BE2C (cell line): ENCODE measurements at regions not wholly inside any gene's neighbourhood (a gene's known extent, or its start where the extent isn't known, plus 50 kb on each side); places are given as distances from the start of the nearest gene placed in this dataset.

Experiments used
- DNase-seq: peaks from one replicate; pipeline ENCODE4 v3.0.0-alpha.2; 2020
- H3K27me3 ChIP-seq: fragments of 250-450 bp; sonication (Bioruptor Pico); 2 replicates; pipeline ENCODE4 v1.5.1; 2020; ENCODE audit warnings: mild to moderate bottlenecking
- H3K36me3 ChIP-seq: fragments of 250-450 bp; sonication (Bioruptor Pico); 2 replicates; pipeline ENCODE4 v1.5.1; 2020; ENCODE audit warnings: mild to moderate bottlenecking
- H3K4me1 ChIP-seq: fragments of 250-450 bp; sonication (Bioruptor Pico); 2 replicates; pipeline ENCODE4 v1.5.1; 2020
- H3K4me3 ChIP-seq: 2 replicates; pipeline ENCODE4 v1.5.1; 2011; ENCODE audit warnings: low read depth, low read length
- H3K9me3 ChIP-seq: fragments of 250-450 bp; sonication (Bioruptor Pico); 2 replicates; pipeline ENCODE4 v1.5.1; 2020
- TF ChIP-seq, protein P1 (sequence below): IDR thresholded peaks from 2 replicates; pipeline ENCODE4 v1.5.1; 2012; ENCODE audit warnings: mild to moderate bottlenecking, low read depth, low read length

DNA sequence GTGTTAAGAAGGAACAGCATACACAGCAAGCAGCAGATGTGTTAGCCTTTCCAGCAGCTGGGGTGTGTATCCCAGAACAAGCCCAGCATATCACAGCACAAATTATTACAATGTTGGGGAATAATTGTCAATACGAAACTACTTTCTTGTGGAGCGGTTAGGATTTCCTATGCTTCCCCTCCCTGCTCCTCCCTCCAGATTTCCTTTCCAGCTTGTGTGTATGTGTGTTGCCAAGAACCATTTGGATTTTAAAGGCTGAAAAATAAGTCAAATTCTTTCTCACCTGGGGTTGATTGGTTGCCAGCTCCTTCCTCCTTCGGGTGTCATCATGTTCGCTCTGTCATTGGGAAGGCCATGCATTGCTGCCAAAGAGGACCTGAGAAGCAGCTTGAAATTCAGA lies 178.2 kb upstream of the FRMPD4 start:
- H3K36me3 ChIP-seq, result no peaks in the 10 kb centered on the region
- H3K27me3 ChIP-seq, result no peaks in the 10 kb centered on the region
- TF ChIP-seq, protein P1, sequence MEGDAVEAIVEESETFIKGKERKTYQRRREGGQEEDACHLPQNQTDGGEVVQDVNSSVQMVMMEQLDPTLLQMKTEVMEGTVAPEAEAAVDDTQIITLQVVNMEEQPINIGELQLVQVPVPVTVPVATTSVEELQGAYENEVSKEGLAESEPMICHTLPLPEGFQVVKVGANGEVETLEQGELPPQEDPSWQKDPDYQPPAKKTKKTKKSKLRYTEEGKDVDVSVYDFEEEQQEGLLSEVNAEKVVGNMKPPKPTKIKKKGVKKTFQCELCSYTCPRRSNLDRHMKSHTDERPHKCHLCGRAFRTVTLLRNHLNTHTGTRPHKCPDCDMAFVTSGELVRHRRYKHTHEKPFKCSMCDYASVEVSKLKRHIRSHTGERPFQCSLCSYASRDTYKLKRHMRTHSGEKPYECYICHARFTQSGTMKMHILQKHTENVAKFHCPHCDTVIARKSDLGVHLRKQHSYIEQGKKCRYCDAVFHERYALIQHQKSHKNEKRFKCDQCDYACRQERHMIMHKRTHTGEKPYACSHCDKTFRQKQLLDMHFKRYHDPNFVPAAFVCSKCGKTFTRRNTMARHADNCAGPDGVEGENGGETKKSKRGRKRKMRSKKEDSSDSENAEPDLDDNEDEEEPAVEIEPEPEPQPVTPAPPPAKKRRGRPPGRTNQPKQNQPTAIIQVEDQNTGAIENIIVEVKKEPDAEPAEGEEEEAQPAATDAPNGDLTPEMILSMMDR, result no peak
- H3K4me1 ChIP-seq, result no peaks in the 10 kb centered on the region
- H3K9me3 ChIP-seq, result no peaks in the 10 kb centered on the region
- DNase-seq, result no peak
- no peak overlapping the region for H3K4me3 ChIP-seq

DNA sequence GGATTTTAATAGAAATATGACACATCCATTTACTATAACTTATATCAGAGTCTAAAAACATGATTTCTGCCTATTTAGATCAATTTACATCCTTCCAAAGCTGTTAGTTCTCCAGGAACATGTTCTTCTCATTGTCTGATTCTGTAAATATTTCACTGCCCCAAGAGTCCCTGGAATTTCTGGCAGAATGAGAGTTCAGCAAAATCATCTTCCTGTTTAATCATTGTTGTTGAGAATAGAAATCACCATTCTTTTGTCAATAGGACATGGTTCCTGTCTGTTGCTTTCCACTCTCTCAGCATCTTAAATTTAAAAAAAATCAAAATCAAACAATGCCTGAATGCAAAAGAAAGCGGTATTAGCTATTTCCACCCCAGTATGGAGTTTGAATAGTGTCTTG lies 172.8 kb upstream of the FRMPD4 start:
- no peaks in the 10 kb centered on the region for H3K36me3 ChIP-seq
- DNase-seq, result no peak
- no peaks in the 10 kb centered on the region for H3K27me3 ChIP-seq
- H3K9me3 ChIP-seq, result no peaks in the 10 kb centered on the region
- H3K4me3 ChIP-seq, result no peak overlapping the region
- TF ChIP-seq, protein P1, result no peak
- no peaks in the 10 kb centered on the region for H3K4me1 ChIP-seq

DNA sequence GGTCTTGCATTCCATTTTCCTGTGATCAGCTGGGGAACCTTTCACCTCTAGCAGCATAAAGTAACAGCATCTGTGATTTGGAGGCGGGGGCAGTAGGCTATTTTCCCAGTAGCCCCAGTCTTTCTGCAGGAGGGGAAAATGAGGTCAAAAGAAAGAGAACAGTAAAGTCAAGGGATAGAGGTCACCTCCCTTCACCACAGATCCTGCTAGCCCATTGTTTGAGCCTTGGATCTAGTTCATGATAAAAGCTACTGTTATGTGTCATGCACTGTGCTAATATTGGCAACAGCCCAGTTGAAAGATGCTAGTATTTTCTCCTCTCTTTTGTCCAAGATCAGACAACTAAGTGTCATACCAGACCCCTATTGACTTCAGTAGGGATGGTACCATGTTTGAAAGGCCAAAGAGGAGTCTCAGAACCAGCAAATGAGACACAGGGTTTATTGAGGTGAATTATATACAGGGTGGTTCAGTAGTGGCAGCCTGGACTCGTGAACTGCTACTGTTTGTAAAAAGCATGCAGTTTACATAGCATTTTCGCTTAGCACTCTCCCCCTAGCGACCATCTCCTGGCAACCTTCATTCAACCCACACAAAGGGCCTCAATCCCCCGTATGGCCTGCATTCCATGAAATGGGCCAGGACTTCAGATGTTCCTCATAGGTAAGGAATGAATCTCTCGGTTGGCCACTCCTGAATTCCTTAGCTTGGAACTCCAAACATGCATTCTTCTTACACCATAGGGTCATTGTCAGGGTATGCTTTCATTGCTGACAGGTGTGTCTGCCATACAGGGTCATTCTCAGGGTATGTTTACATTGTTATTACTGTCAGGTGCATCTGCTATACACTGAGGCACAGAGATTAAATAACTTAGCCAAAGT lies 170.0 kb upstream of the FRMPD4 start:
- no peaks in the 10 kb centered on the region for H3K9me3 ChIP-seq
- H3K36me3 ChIP-seq, result no peaks in the 10 kb centered on the region
- H3K27me3 ChIP-seq, result no peaks in the 10 kb centered on the region
- no peak overlapping the region for H3K4me3 ChIP-seq
- DNase-seq, result no peak
- TF ChIP-seq, protein P1, result no peak
- no peaks in the 10 kb centered on the region for H3K4me1 ChIP-seq

DNA sequence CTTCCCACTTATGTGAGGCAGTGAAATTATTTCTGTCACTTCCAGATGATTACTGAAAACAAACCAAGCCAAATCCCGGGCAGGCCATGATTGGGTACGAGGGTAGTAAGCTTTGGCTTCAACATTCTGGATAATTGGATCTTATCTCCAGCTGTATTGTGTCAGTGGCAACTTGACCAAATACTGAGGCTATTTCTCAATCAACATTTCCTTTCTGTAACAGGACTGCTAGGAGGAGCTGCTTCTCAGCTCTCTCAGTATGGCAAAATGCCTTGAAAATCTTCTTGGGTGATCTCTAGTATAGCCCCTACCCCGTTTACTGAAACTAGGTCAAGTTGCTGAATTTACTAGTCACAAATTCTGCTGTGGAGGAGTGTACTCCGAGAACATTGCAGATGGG lies 169.3 kb upstream of the FRMPD4 start:
- TF ChIP-seq, protein P1, result no peak
- H3K4me3 ChIP-seq, result no peak overlapping the region
- no peaks in the 10 kb centered on the region for H3K36me3 ChIP-seq
- DNase-seq, result no peak
- H3K27me3 ChIP-seq, result no peaks in the 10 kb centered on the region
- H3K4me1 ChIP-seq, result no peaks in the 10 kb centered on the region
- H3K9me3 ChIP-seq, result no peaks in the 10 kb centered on the region

DNA sequence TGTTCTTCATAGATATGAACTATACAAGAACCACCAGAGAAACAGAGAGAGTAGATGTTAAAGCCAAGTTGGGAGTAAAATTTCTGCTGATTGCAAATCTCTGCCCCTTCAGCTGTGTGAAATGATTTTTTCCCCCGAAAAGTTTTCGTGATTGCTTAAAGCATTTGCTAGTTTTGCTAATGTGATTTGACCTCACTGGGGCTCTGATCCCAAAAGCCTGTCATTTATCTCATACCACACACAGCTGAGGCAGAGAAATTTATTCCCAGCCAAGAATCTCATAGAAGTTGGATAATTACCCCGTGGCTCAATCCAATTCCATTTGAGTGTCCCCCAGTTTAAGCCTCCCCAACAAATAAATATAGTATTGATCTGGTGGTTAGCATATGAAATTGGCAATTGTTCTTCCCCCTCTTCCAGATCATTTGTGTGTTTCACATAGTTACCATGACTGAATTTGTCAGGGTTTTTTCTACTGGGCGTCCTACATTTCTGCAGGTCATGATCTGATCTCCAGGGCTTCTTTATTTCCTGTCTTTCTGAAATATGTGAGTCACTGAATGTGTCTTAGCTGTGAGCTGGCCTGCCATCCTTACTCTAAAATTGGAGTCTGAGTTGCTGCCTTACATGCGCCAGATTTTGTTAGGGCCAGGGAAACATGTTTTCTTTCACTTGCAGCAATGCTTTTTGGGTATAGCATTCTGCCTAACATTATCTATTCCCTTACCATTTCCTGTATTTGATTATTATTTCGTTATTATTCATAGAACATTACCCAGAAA lies 167.5 kb upstream of the FRMPD4 start:
- no peaks in the 10 kb centered on the region for H3K4me1 ChIP-seq
- H3K9me3 ChIP-seq, result no peaks in the 10 kb centered on the region
- no peak overlapping the region for H3K4me3 ChIP-seq
- DNase-seq, result no peak
- TF ChIP-seq, protein P1, result no peak
- H3K36me3 ChIP-seq, result no peaks in the 10 kb centered on the region
- H3K27me3 ChIP-seq, result no peaks in the 10 kb centered on the region

DNA sequence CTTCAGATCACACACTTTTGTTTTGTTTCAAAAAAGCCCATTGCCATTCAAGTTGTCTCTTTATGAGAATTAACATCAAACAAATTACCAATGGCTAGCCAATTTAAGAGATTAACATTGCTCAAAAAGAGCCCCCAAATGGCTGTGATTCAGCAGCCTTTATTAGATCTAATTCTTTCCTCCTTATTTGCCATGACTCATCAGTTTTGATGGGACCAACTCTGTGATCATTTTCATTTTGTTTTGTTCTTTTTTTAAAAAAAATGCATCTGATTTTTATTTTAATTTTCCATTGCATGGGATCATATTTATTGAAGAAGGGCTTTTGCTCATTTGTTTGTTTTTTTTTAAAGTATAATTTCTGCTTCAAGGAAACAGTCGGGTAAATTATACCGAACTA lies 161.6 kb upstream of the FRMPD4 start:
- TF ChIP-seq, protein P1, result no peak
- Histone ChIP-seq H3K9me3 (no peaks in the 10 kb centered on the region), H3K27me3 (no peaks in the 10 kb centered on the region), H3K36me3 (no peaks in the 10 kb centered on the region), H3K4me3 (no peak overlapping the region), H3K4me1 (no peaks in the 10 kb centered on the region)
- DNase-seq, result no peak
